KG1 (cell line): ENCODE measurements at regions not wholly inside any gene's neighbourhood (a gene's known extent, or its start where the extent isn't known, plus 50 kb on each side); places are given as distances from the start of the nearest gene placed in this dataset.
"Not testable (repeated sequence)": the region's sequence is repeated elsewhere in the genome, so short reads cannot be mapped to it uniquely, and the experiment has no call there.

Experiments used
- DNase-seq: peaks from one replicate; lab custom pipeline; 2025; lab: John Stamatoyannopoulos, UW

DNA sequence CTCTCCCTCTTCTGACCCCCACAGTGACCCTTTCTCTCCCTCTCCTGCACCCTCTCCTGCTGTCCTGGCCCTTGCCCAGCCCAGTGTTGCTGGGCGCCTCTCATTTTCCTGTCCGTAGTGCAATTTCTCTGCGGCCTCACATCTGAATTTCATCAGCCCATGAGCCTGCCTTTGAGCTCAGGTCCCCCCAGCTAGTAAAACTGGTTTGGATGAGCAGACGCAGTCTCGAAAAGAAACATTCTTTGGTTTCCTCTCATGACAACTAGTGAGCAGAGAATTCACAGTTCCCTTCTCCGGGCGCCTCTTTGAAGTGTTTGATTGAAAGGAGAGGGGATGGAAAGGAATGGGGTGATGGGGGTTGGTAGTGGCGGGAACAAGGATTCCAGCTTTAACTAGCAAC lies 126.0 kb upstream of the CADM1 start:
- no peak for DNase-seq

GRCh38 chr11:115629456-115630015 lies 125.3 kb upstream of the CADM1 start:
- DNase-seq: no peak

DNA sequence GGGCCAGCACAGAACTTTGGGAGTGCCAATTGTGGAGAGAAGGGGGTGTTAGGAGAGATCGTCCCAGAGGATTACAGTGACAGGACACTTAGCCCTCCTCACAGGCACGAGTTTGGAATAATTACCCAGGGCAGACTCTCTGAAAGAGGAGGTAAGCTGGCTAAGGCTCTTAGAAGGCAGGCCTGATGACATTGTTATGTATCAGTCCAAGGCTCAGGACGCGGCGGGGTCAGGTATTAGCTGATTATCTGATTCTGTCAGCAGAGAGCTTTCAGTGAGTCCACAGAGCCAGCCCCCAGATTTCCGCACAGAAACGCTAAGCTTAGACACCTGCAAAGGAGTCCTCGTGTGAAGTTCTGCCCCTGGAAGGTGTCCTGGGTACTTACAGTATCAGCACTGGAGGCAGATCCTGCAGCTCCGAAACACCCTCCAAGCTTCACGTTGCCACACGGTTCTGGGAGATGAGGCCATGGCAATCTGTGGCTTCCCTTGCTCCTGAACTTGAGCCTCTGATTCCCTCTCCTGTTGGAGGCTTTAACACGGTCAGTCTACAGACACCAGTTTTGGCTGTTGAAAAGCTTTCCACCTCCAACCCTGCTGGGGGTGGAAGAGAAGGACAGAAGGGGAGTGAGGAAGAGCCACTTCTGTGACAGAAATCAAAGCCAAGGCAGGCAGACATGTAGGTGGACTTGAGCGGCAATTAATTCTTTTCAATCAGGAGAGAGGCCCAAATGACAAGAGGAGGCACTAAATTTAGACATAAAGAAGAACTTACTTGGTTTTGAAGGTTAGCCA lies 123.6 kb upstream of the CADM1 start:
- no peak for DNase-seq

- no peak for DNase-seq
Observed at GRCh38 chr11:115627071-115627470, 122.9 kb upstream of the CADM1 start.

DNA sequence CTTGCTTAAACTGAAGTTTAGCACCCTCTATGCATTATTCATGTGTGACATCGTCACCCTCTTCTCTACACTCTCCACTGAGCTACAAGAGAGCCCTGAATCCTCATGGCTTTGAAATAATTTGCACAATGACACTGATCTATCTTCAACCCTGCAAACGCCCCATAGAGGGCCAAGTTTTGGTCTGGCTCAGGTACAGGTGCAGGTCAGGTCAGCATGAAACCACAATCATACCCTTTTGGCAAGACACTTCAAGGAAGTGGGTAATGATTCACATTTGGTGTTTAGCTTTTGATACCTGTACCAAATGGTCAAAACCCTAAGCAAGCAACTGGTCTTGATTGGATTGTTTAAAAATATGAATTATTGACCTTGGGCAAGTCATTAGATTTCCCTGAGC lies 122.2 kb upstream of the CADM1 start:
- DNase-seq: no peak

GRCh38 chr11:115625502-115625901 lies 121.3 kb upstream of the CADM1 start:
- no peak for DNase-seq

DNA sequence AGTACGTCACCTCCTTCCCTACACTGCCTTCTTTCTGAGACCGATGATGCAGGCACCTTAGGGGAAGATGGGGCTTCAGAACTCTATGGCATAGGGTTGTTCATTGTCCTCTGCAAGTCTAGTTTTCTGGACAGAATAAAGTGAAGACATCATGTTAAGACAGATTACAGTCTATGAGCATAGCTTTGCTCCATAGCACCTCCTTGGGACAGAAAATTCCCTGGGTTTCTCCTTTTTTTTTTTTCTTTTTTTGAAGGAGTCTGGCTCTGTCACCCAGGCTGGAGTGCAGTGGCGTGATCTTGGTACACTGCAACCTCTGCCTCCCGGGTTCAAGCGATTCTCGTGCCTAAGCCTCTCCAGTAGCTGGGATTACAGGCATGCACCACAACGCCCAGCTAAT lies 119.8 kb upstream of the CADM1 start:
- no peak for DNase-seq

GRCh38 chr11:115623021-115623451 lies 118.8 kb upstream of the CADM1 start:
- DNase-seq: no peak

DNA sequence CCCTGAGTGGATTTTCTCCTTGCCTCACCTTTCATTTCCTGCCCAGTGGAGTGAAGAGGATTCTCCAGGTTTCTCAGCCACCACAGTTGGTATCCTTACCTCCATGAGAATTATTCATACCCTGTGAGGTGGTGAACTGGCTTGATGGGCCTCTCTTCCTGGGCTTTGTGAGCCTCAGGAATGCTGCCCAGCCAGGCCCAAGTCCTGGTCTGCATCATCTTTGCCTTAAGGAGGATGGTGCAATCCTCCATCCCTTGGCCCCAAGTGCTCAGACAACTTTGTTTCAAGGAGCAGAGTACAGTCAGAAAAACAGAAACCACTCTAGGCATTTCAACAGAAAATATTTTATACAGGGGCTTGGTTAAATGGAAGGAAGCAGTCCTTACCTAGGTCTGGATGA lies 114.2 kb upstream of the CADM1 start:
- no peak for DNase-seq

- DNase-seq: no peak
Observed at GRCh38 chr11:115617767-115618166, 113.6 kb upstream of the CADM1 start.

DNA sequence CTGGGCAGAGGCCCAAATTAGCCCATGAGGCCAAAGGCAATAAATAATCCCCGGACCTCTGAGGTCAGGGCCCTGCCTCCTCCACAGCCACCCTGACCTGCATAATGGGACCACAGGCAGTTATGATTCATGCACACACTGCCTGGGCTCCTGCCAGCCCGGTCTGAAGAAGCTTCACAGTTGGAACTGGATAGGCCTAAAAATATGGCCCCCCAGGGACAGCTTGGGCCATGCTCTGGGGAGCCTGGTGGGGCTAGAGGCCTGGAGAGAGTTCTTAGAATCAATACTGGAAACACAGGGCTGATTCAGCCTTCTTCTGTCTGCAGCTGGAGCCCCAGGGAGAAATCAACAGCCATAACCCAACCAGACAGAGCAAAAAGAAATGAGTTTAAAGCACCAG lies 112.8 kb upstream of the CADM1 start:
- no peak for DNase-seq

DNA sequence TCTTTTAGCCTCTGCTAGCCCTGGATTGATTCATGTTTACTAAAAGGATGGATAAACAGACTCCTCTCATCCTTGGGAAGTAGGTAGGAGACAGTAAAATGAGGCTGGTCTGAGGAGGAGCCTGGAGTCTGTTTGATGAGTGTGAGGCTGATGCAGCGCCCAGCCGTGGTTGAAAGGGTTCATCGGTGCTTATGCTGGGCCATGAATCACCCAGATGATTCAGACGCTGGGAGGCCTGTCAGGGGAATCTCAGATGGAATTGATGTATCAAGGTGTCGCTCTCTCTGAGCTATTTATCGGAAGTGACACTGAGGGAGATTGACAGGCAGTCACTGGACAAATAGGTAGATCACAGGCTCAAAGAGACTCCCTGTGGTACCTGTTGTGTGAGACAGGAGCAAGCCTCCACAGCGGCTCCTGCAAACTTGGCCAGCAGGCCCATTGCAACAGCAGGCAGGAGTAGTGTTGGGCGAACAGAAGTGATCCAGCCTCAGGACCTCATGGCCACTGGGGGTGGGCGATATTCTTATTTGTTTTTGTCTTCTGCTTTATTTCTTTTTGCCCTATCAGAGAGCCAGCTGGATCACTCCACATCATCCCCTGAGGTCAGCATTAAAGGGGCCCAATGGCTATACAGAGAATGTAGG lies 109.9 kb upstream of the CADM1 start:
- DNase-seq: no peak

DNA sequence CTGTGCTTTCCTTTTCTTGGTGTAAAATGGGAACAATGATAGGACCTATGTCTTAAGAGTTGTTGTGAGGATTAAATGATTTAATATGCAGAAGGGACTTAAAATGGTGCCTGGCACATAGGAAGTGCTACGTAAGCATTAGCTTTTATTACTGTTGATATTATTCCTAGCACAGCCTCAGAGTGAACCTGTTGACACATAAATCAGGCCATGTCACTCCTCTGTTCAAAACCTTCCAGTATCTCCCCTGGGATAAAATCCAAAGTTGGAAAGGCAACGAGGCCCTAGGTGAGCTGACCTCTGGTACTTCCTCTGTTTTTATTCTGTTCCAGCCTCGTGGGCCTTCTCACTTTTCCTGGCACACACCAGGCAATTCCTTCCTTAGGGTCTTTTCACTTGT lies 108.8 kb upstream of the CADM1 start:
- no peak for DNase-seq

GRCh38 chr11:115612046-115612730 lies 108.0 kb upstream of the CADM1 start:
- no peak for DNase-seq

- no peak for DNase-seq
Observed at GRCh38 chr11:115611343-115611742, 107.1 kb upstream of the CADM1 start.

DNA sequence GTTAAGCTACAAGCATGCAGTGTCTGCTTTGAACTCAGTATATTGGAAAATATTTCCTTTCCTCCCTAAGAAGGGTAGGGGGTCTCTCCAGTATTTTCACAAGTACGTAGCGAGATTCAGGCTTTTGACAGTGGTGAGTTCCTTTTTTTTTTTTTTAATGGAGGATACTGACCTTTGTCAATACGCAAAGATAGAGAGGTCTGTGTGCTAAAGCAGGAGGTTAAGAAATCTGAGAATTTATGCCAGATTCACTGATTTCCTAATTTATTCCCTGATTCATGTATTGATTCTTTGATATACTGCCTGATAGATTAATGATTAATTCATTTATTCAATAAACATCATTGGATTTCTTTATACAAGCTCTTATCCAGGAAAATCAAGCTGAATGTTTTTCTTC lies 106.7 kb upstream of the CADM1 start:
- DNase-seq: no peak

DNA sequence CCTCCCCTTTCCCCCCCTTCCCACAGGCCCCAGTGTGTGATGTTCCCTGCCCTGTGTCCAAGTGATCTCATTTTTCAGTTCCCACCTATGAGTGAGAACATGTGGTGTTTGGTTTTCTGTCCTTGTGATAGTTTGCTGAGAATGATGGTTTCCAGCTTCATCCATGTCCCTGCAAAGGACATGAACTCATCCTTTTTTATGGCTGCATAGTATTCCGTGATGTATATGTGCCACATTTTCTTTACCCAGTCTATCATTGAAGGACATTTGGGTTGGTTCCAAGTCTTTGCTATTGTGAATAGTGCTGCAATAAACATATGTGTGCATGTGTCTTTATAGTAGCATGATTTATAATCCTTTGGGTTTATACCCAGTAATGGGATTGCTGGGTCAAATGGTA lies 106.0 kb upstream of the CADM1 start:
- not testable (repeated sequence) for DNase-seq

DNA sequence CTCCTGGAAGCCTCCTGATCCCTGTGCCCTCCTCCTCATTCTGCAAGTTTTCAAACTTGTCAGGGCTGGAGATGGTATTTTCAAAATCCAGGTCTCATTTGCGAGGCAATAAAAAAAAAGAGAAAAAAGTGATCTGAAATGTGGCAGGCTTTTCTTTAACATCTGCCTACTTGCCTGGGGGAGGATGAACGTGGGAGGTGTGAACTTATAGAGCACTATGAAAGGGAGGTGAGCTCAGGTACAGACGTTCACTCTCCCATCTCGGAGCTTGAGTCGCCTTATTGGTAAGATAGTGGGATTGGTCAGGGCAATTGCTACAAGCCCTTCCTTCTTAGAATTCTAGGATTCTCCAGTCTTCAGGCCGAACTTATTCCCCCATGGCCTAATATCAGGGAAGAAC lies 104.8 kb upstream of the CADM1 start:
- no peak for DNase-seq

GRCh38 chr11:115607621-115608221 lies 103.5 kb upstream of the CADM1 start:
- DNase-seq: no peak

GRCh38 chr11:115606498-115607220 lies 102.4 kb upstream of the CADM1 start:
- DNase-seq: no peak

DNA sequence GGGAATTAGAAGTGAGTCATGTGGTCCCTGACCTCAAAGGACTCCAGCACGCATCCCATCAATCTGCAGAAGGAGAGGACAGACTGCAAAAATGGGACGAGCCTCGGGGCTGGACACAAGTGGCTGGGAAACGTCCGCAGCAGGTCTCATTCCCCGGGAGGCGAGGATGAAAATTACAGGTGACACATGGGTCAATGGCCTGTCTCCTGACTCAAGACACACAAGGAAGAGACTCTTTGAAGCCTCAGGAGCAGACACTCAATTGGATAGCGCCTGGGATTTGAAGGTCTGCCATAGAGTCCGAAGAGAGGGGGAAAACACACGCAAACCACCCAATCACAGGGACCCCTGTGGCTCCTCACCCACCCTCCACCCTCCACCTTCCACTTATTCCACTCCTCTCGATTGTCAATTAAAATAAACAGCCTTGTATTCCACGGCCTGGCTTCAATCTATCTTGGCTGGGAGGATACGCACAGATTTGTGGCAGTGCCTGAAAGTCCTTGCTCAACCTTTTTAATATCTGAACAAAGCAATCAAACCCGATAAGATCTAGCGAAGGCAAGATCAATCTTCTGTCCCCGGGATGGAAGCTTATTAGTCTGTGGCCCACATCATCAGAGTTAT lies 101.8 kb upstream of the CADM1 start:
- DNase-seq: no peak
